Renal pelvis (tissue), 1 donor: ENCODE measurements at regions not wholly inside any gene's neighbourhood (a gene's known extent, or its start where the extent isn't known, plus 50 kb on each side); places are given as distances from the start of the nearest gene placed in this dataset.
"Not testable (repeated sequence)": the region's sequence is repeated elsewhere in the genome, so short reads cannot be mapped to it uniquely, and the experiment has no call there.

Experiments
- DNase-seq: peaks from one replicate; pipeline ENCODE4 v3.0.0-alpha.2; 2013

GRCh38 chr7:20520530-20520929 is 94.9 kb upstream of the ABCB5 start:
- no peak for DNase-seq

- DNase-seq: no peak
Measured at GRCh38 chr7:20521243-20521642, 94.2 kb upstream of the ABCB5 start.

GRCh38 chr7:20529260-20529659 is 86.2 kb upstream of the ABCB5 start:
- DNase-seq: no peak

GRCh38 chr7:20532890-20533289 is 82.6 kb upstream of the ABCB5 start:
- no peak for DNase-seq

- no peak for DNase-seq
Measured at GRCh38 chr7:20534543-20534942, 80.9 kb upstream of the ABCB5 start.

- DNase-seq: no peak
Measured at GRCh38 chr7:20535541-20535940, 79.9 kb upstream of the ABCB5 start.

GRCh38 chr7:20539201-20539600 is 76.3 kb upstream of the ABCB5 start:
- DNase-seq: no peak

- no peak for DNase-seq
Measured at GRCh38 chr7:20541608-20542349, 73.7 kb upstream of the ABCB5 start.

- no peak for DNase-seq
Measured at GRCh38 chr7:20542594-20542993, 72.9 kb upstream of the ABCB5 start.

GRCh38 chr7:20543500-20543899 is 72.0 kb upstream of the ABCB5 start:
- no peak for DNase-seq

GRCh38 chr7:20545016-20545415 is 70.5 kb upstream of the ABCB5 start:
- DNase-seq: no peak

GRCh38 chr7:20546958-20547357 is 68.5 kb upstream of the ABCB5 start:
- DNase-seq: not testable (repeated sequence)

GRCh38 chr7:20554072-20554471 is 61.4 kb upstream of the ABCB5 start:
- no peak for DNase-seq

GRCh38 chr7:20556091-20556490 is 59.4 kb upstream of the ABCB5 start:
- no peak for DNase-seq

- DNase-seq: no peak
Measured at GRCh38 chr7:20557116-20557515, 58.4 kb upstream of the ABCB5 start.

GRCh38 chr7:20558963-20559716 is 56.3 kb upstream of the ABCB5 start:
- no peak for DNase-seq

- no peak for DNase-seq
Measured at GRCh38 chr7:20559883-20560282, 55.6 kb upstream of the ABCB5 start.

- DNase-seq: no peak
Measured at GRCh38 chr7:20560325-20561180, 54.9 kb upstream of the ABCB5 start.

GRCh38 chr7:20561466-20561865 is 54.0 kb upstream of the ABCB5 start:
- no peak for DNase-seq

GRCh38 chr7:20561908-20562307 is 53.6 kb upstream of the ABCB5 start:
- no peak for DNase-seq

GRCh38 chr7:20562461-20562860 is 53.0 kb upstream of the ABCB5 start:
- no peak for DNase-seq
